Posterior vena cava (tissue), 2 donors: ENCODE measurements at regions not wholly inside any gene's neighbourhood (a gene's known extent, or its start where the extent isn't known, plus 50 kb on each side); places are given as distances from the start of the nearest gene placed in this dataset.
"Not testable (repeated sequence)": the region's sequence is repeated elsewhere in the genome, so short reads cannot be mapped to it uniquely, and the experiment has no call there.

Experiments used
- DNase-seq: peaks from one replicate; pipeline ENCODE4 v3.0.0-alpha.2; 2020; ENCODE audit warnings: low spot score
- intact Hi-C, 2 donors: fragments of 100-400 bp; cut with DNase I; formaldehyde crosslinking; loops; one replicate each; pipeline versions ENCODE4 v1.14.1 to v1.14.2; 2022 to 2023
- donor health status: DM: yes; HTN: yes; CAD: no.
- donor health status: DM: yes; HTN: yes; CAD: no.

DNA sequence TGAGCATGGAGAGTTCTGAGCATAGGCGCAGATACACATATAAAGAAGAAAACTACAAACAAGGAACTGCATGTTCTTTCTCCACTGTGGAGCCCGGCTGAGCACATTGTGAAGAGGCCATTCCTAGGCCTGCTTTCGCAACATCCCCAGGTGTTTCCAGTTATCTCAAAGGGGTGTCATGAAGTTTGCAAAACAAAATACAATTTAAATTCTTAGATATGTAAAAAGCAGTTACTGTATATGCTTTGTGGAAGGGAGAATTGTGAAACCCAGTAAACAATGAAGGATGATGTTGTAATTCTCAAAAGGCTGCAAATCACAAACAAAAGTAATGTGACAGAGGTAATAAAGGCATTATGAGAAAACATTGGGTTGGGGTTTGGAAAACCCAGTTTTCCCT is 98.6 kb upstream of the ZNF644 start:
- DNase-seq = no peak
- intact Hi-C loops = no loop called here

- no peak for DNase-seq
These were observed 82.9 kb upstream of the ZNF644 start for GRCh38 chr1:91104712-91105111.

GRCh38 chr1:91101328-91101727 is 79.5 kb upstream of the ZNF644 start:
- intact Hi-C loops = no loop called here
- DNase-seq = no peak

More at GRCh38 chr1:91104712-91105111, 82.9 kb upstream of the ZNF644 start:
- intact Hi-C loops = no loop called here

DNA sequence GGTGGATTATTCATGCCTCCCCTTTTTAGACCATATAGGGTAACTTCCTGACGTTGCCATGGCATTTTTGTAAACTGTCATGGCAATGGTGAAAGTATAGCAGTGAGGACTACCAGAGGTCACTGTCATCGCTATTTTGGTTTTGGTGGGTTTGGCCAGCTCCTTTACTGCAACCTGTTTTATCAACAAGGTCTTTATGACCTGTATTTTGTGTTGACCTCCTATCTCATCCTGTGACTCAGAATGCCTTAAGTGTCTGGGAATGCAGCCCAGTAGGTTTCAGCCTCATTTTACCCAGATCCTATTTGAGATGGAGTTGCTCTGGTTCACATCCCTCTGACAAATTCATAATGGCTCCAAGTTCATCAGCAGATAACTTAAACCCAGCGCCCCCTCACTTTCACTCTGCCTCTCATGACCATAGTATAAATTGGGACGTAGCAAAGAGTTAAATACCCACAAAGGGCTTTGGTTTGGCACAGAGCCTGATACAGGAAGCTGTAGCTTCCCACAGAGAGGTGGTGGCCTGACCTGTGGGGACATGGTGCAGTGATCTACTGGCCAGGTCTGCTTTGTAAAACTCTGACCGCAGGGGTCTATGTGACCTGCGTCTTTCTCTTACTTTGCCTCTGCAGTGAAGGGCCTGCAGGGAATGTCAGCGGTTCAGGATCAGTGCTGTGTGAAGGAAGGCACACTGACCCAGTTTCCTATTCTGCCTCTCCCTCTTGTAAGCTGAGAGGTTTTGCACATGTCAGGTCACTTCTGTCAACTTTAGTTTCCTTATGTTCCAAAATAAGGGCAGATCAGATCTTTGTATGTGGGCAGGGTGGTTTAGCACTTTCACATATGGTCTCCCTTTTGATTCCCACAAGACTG is 78.1 kb upstream of the ZNF644 start:
- intact Hi-C loops = no loop called here
- no peak for DNase-seq

DNA sequence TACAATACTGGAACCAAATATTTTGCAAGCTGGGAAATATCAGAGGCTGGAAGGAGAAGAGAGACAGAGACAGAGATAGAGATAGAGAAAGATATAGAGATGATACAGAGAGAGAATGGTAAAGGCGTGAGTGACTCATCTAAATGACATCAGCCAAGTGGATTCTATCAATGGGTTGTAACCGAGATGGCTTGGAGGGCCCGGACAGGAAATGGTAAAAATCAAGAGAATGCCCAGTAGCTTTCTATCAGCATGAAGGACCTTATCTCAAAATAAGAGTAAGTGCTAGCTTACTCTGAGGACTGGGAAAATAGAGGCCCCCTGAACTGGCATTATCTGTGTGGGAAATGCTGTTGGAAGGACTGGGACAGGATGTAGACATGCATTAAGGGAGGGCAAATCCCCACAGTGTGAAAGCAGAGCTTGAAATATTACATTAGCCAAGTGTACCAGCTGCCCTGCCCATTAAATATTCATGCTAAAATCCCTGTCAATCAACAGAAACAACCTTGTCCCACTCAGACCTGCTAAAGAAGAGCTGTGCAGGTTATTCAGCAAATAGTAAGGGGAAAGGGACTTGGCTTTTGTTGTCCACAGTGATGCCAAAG is 76.6 kb upstream of the ZNF644 start:
- intact Hi-C loops = no loop called here
- no peak for DNase-seq

DNA sequence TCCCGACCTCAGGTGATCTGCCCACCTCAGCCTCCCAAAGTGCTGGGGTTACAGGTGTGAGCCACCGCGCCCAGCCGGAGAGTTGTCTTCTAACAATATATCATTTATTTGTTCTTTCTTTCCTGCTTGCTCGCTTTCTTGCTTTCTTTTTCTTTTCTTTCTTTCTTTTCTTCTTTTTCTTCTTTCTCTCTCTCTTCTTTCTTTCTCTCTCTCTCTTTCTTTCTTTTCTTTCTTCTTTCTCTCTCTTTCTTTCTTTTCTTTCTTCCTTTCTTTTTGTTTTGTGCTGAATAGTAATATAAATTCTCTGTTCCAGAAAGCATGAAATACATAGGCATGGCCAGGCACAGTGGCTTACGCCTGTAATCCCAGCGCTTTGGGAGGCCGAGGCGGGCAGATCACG is 73.5 kb upstream of the ZNF644 start:
- intact Hi-C loops, DNase-seq: not testable (repeated sequence)

- DNase-seq = no peak
- intact Hi-C loops = no loop called here
These were observed 70.7 kb upstream of the ZNF644 start for GRCh38 chr1:91092503-91092902.

GRCh38 chr1:91091812-91092211 is 70.0 kb upstream of the ZNF644 start:
- no peak for DNase-seq
- intact Hi-C loops = no loop called here

DNA sequence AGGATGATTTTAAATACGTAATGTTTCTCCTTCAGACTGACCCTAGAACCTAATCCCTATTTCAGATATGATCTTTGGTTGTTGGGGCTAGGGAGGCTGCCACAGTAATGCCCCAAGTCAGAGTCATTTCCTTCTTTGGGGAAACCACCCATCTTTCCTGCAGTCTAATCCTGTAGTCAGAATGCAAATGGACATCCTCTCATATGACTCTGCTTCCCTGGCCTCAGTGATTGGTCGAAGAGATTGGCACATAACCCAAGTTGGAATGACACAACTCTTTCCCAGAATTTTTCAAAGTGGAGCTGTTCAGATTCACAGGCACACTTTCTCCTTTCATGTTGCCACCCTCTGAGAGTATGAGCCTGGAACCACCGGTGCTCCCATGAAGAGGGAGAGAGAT is 58.8 kb upstream of the ZNF644 start:
- intact Hi-C loops = no loop called here
- no peak for DNase-seq

DNA sequence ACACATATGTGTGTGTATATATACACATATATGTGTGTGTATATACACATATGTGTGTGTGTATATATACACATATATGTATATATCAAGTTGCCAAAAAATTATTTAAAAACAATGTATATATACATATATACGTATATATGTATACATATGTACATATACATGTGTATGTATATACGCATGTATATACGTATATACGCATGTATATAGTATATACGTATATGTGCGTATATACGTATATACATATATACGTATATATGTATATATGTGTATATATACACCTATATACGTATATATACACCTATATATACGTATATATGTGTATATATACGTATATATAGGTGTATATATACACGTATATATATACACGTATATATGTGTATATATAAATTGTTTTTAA is 57.0 kb upstream of the ZNF644 start:
- DNase-seq = no peak
- intact Hi-C loops = no loop called here

DNA sequence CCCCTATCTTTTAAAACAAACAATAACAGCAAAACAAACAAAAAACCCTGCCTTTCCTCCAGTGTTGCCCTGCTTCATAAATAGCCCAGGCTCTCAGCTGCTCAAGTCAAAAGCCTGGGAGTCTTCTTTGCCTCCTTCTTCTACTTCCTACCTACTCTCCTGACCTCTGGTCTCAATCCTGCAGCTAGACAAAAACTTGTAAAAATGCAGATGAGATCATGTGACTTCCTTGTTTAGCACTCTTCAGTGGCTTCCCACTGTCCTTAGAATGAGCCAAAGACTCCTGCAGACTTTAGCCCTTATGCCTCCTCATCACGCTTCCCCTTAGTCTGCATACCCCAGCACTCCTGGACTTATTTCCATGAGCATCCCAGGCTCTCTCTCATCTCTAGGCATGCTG is 55.0 kb upstream of the ZNF644 start:
- no peak for DNase-seq
- intact Hi-C loops = no loop called here

GRCh38 chr1:91075233-91076135 is 53.6 kb upstream of the ZNF644 start:
- intact Hi-C loops = no loop called here
- no peak for DNase-seq

- no peak for DNase-seq
- intact Hi-C loops = no loop called here
These were observed 51.5 kb upstream of the ZNF644 start for GRCh38 chr1:91073299-91073698.

DNA sequence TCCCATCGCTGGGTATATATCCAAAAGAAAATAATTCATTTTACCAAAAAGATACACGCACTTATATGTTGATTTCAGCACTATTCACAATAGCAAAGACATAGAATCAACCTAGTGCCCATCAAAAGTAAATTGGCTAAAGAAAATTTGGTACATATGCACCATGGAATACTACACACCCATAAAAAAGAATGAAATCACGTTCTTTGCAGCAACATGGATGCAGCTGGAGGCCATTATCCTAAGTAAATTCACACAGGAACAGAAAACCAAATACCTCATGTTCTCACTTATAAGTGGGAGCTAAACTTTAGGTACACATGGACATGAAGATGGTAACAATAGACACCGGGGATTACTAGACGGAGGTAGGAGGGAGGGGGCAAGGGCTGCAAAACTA is 50.0 kb upstream of the ZNF644 start:
- no peak for DNase-seq
- intact Hi-C loops = no loop called here
